ENCODE measurements at regions not wholly inside any gene's neighbourhood (a gene's known extent, or its start where the extent isn't known, plus 50 kb on each side); places are given as distances from the start of the nearest gene placed in this dataset.
"Not testable (repeated sequence)": the region's sequence is repeated elsewhere in the genome, so short reads cannot be mapped to it uniquely, and the experiment has no call there.

DNA sequence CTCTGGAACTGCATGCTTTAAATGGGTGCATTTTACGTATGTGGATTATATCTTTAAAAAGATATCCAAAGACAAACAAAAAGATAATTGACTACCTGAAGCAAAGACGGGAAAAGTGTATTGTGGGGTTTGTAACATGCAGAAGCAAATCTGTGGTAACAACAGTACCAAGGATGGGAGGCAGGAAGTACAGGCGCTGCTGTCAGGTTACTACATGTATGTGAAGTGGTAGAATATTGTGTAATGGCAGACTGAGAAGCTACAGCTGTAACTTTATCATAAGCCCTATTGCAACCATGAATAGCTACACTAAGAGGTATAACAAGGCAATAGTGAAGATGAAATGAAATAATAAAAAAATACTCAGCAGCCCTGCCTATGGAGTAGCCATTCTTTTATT, 192.7 kb downstream of the NPIPB11 start:
- WGBS, 2 donors = 57 to 70% methylated on average over 3 of the region's 3 CpGs

DNA sequence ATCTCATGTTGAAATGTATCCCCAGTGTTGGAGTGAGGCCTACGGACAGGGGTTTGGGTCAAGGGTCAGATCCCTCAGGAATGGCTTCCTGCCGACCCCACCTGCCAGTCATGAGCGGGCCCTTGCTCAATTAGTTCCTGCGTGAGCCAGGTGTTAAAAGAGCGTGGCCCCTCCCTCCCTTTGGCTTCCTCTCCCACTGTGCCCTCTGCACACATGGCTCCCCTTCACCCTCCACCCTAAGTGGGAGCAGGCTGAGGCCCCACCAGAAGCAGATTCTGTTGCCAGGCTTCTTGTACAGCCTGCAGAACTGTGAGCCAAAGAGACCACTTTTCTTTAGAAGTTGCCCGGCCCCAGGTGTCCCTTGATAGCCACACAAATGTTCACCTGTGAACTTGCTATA, 193.3 kb downstream of the NPIPB11 start:
- H3K9me3 ChIP-seq (ENCODE audit: control insufficient read depth in 2 of 2, insufficient read depth in 1 of 2, low read depth in 1 of 2, low read length in 1 of 2); H3K4me3 ChIP-seq (ENCODE audit: low read depth in 1 of 2, low read length in 2 of 2); H3K4me1 ChIP-seq (ENCODE audit: control insufficient read depth in 2 of 2, insufficient read depth in 2 of 2, low read length in 1 of 2); H3K27ac ChIP-seq (ENCODE audit: low read depth in 2 of 2, low read length in 1 of 2); H3K36me3 ChIP-seq (ENCODE audit: control insufficient read depth in 2 of 2, insufficient read depth in 2 of 2, low read length in 1 of 2); H3K27me3 ChIP-seq (ENCODE audit: control insufficient read depth in 1 of 2, insufficient read depth in 2 of 2, low read length in 2 of 2): not testable (repeated sequence)
- 85 to 87% methylated on average over 5 to 6 of the region's 6 CpGs for WGBS, 2 donors

More for the DNA sequence above, 192.7 kb downstream of the NPIPB11 start:
- H3K27me3 ChIP-seq (ENCODE audit: control insufficient read depth in 1 of 2, insufficient read depth in 2 of 2, low read length in 2 of 2); H3K27ac ChIP-seq (ENCODE audit: low read depth in 2 of 2, low read length in 1 of 2); H3K9me3 ChIP-seq (ENCODE audit: control insufficient read depth in 2 of 2, insufficient read depth in 1 of 2, low read depth in 1 of 2, low read length in 1 of 2); H3K4me3 ChIP-seq (ENCODE audit: low read depth in 1 of 2, low read length in 2 of 2); H3K36me3 ChIP-seq (ENCODE audit: control insufficient read depth in 2 of 2, insufficient read depth in 2 of 2, low read length in 1 of 2); H3K4me1 ChIP-seq (ENCODE audit: control insufficient read depth in 2 of 2, insufficient read depth in 2 of 2, low read length in 1 of 2): not testable (repeated sequence)

DNA sequence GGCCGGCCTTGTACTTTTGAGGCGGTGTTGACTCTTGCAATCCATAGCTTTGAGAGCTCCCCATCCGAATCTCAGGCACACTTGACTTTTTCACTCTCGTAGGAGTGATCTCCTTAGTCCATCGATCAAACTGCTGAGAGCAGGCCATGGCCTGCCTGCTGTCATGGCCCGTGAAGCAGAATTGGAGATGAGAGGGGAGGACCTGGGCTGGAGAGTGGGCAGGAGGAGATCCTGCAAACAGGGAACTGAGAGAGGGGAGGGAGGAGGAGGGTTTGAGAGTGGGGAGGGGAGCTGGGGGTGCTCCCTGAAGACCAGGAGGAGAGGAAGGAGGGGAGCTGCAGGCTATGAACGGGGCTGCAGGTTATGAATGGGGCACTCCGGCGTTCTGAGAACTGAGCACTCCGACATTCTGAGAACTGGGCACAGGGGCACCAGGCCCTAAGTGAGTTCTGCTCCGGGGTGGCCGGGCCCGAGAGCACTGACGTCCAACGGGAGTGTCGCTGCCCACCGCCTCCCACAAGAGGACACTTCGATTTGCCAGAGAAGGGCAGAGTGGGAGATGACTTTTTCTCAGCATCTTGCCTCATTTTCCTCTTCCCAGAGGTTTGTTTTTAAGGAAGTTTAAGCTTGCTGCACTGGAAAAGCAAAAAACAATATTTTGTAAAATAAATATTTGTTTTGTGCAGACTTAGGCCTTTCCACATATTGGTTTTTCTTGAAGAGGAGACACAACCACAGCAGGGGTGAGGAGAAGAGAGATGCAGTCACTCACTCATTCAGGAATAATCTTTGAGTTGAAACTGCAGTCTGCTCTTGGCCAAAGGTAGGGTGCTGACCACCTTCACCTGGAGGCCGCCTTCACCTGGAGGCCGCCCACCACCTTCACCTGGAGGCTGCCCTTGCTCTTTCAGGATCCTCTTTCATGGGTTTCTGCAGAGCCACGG, 194.2 kb downstream of the NPIPB11 start:
- H3K9me3 ChIP-seq (ENCODE audit: control insufficient read depth in 2 of 2, insufficient read depth in 1 of 2, low read depth in 1 of 2, low read length in 1 of 2); H3K4me1 ChIP-seq (ENCODE audit: control insufficient read depth in 2 of 2, insufficient read depth in 2 of 2, low read length in 1 of 2); H3K4me3 ChIP-seq (ENCODE audit: low read depth in 1 of 2, low read length in 2 of 2); H3K27me3 ChIP-seq (ENCODE audit: control insufficient read depth in 1 of 2, insufficient read depth in 2 of 2, low read length in 2 of 2); H3K27ac ChIP-seq (ENCODE audit: low read depth in 2 of 2, low read length in 1 of 2); H3K36me3 ChIP-seq (ENCODE audit: control insufficient read depth in 2 of 2, insufficient read depth in 2 of 2, low read length in 1 of 2): not testable (repeated sequence)
- WGBS, 2 donors = 79 to 86% methylated on average over 21 of the region's 21 CpGs

DNA sequence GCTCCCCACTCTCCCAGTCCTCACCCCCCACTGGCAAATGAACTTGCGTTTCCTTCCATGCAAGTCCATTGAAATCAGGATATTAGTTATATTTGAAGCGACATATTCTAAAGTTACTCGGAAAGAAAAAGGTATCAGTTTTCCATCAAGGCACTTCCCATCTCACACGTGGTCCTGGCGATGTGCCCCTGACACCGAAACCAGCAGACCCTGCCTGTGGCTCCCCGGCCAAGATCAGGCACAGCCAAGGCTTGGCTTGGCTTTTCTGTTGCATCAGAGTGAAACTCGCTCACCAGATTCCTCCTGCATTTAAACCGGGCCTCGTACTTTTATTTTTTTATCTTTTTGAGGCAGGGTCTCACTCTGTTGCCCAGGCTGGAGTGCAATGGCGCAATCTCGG, 195.1 kb downstream of the NPIPB11 start:
- not testable (repeated sequence) for H3K9me3 ChIP-seq (ENCODE audit: control insufficient read depth in 2 of 2, insufficient read depth in 1 of 2, low read depth in 1 of 2, low read length in 1 of 2)
- 88 to 90% methylated on average over 12 of the region's 12 CpGs for WGBS, 2 donors

DNA sequence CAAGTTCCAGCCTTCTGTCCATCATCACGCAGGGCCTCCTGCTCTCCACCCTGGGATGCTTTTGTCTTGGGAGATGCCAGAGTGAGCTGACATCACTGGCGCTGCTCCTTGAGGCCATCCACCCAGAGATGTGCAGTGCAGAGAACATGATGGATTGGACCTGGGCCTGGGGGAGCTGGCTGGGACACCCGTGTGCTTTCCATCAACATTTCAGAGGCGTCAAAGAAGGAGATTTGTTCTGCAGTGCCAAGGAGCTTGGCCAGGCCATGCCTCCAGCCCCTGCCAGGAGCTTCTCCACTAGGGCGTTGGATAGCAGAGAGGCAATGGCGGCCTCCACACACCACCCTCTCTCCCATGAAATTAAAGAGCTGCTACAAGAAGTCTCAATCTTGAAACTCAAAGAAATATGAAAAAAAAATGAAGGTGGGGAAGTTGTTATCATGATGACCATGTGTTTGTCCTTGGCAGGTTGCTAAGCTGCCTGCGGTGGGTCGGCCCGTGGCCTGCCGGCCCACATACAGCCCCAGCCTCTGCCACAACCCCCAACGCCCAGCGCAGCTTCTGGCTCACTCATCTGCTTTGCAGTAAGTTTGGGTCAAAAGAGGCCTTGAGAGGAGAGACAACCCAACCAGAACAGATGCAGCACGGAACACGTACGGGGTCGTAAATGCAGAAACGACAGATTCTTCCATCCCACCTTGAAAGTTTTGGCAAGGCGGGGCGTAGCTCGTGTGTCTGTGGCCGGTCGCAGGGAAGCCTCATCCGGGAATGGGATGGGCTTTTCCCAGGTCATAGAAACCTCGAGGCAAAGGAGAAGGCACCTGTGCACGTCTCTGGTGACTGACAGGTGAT, 196.0 kb downstream of the NPIPB11 start:
- not testable (repeated sequence) for H3K4me1 ChIP-seq (ENCODE audit: control insufficient read depth in 2 of 2, insufficient read depth in 2 of 2, low read length in 1 of 2); H3K27me3 ChIP-seq (ENCODE audit: control insufficient read depth in 1 of 2, insufficient read depth in 2 of 2, low read length in 2 of 2); H3K4me3 ChIP-seq (ENCODE audit: low read depth in 1 of 2, low read length in 2 of 2); H3K36me3 ChIP-seq (ENCODE audit: control insufficient read depth in 2 of 2, insufficient read depth in 2 of 2, low read length in 1 of 2); H3K9me3 ChIP-seq (ENCODE audit: control insufficient read depth in 2 of 2, insufficient read depth in 1 of 2, low read depth in 1 of 2, low read length in 1 of 2); H3K27ac ChIP-seq (ENCODE audit: low read depth in 2 of 2, low read length in 1 of 2)
- 88 to 90% methylated on average over 21 of the region's 25 CpGs for WGBS, 2 donors

More for the DNA sequence above, 195.1 kb downstream of the NPIPB11 start:
- not testable (repeated sequence) for H3K4me3 ChIP-seq (ENCODE audit: low read depth in 1 of 2, low read length in 2 of 2); H3K27me3 ChIP-seq (ENCODE audit: control insufficient read depth in 1 of 2, insufficient read depth in 2 of 2, low read length in 2 of 2); H3K27ac ChIP-seq (ENCODE audit: low read depth in 2 of 2, low read length in 1 of 2); H3K4me1 ChIP-seq (ENCODE audit: control insufficient read depth in 2 of 2, insufficient read depth in 2 of 2, low read length in 1 of 2); H3K36me3 ChIP-seq (ENCODE audit: control insufficient read depth in 2 of 2, insufficient read depth in 2 of 2, low read length in 1 of 2)

DNA sequence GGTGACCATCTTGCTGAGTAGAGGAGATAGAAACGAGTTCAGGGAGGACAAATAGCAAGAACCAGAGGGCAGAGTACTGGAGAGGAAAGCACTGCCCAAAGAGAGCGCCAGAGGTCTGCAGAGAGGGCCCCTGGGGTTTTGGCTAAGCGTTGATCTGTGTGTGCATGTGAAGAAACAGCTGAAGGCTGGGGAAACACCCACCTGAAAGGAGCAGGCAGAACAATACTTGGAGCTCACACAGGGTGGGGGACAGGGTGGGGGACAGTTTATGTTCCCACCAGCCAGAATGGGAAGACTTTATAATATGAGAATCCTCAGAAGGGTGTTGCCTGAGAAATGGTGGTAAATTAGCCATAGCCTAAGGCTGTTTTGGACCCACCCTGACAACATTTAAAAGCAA, 200.4 kb downstream of the NPIPB11 start:
- not testable (repeated sequence) for H3K27ac ChIP-seq (ENCODE audit: low read depth in 2 of 2, low read length in 1 of 2); H3K27me3 ChIP-seq (ENCODE audit: control insufficient read depth in 1 of 2, insufficient read depth in 2 of 2, low read length in 2 of 2); H3K4me1 ChIP-seq (ENCODE audit: control insufficient read depth in 2 of 2, insufficient read depth in 2 of 2, low read length in 1 of 2); H3K9me3 ChIP-seq (ENCODE audit: control insufficient read depth in 2 of 2, insufficient read depth in 1 of 2, low read depth in 1 of 2, low read length in 1 of 2); H3K36me3 ChIP-seq (ENCODE audit: control insufficient read depth in 2 of 2, insufficient read depth in 2 of 2, low read length in 1 of 2); H3K4me3 ChIP-seq (ENCODE audit: low read depth in 1 of 2, low read length in 2 of 2)
- WGBS, 2 donors = 73 to 82% methylated on average over 3 of the region's 3 CpGs

DNA sequence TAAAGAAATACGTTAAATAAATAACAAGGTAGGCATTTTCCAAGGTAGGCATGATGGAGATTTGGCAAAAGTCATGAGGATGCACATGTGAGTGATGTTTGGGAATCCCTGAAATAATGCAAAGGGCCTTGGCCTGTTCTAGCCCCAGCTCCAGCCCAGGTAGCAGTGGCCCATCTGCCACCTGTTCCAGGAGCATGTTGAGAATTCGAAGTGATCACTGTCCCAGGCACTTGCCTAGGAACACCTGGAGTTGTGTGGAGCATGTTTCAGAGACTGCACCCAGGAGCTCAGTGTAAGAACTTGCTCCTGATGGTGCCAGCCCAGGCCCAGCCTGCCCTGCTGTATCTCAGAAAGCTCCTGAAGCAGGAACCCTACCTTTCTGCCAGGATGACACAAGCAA, 201.4 kb downstream of the NPIPB11 start:
- not testable (repeated sequence) for H3K4me3 ChIP-seq (ENCODE audit: low read depth in 1 of 2, low read length in 2 of 2); H3K9me3 ChIP-seq (ENCODE audit: control insufficient read depth in 2 of 2, insufficient read depth in 1 of 2, low read depth in 1 of 2, low read length in 1 of 2); H3K4me1 ChIP-seq (ENCODE audit: control insufficient read depth in 2 of 2, insufficient read depth in 2 of 2, low read length in 1 of 2); H3K27me3 ChIP-seq (ENCODE audit: control insufficient read depth in 1 of 2, insufficient read depth in 2 of 2, low read length in 2 of 2); H3K36me3 ChIP-seq (ENCODE audit: control insufficient read depth in 2 of 2, insufficient read depth in 2 of 2, low read length in 1 of 2); H3K27ac ChIP-seq (ENCODE audit: low read depth in 2 of 2, low read length in 1 of 2)
- 83 to 95% methylated on average over 2 of the region's 2 CpGs for WGBS, 2 donors

DNA sequence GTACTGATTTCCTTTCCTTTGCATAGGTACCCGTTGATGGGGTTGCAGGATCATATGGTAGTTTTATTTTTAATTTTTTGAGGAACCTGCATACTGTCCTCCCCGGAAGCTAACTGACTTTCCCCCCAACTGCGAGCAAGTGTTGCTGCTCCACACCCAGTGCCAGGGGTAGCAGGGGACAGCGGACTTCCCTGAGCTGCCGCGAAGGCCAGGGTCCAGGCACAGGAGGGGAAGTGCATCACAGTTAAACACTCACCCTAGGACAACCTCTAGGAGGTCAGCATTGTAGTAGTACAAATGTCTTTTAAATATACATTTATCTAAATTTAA, 201.7 kb downstream of the NPIPB11 start:
- Histone ChIP-seq H3K27me3 (ENCODE audit: control insufficient read depth in 1 of 2, insufficient read depth in 2 of 2, low read length in 2 of 2) (no peaks in the 10 kb centered on the region), H3K27ac (ENCODE audit: low read depth in 2 of 2, low read length in 1 of 2) (no peak overlapping the region), H3K4me3 (ENCODE audit: low read depth in 1 of 2, low read length in 2 of 2) (no peak overlapping the region), H3K4me1 (ENCODE audit: control insufficient read depth in 2 of 2, insufficient read depth in 2 of 2, low read length in 1 of 2) (peaks cover 0 to 2% of the 10 kb centered on the region in 2 donors), H3K36me3 (ENCODE audit: control insufficient read depth in 2 of 2, insufficient read depth in 2 of 2, low read length in 1 of 2) (no peaks in the 10 kb centered on the region), H3K9me3 (ENCODE audit: control insufficient read depth in 2 of 2, insufficient read depth in 1 of 2, low read depth in 1 of 2, low read length in 1 of 2) (no peaks in the 10 kb centered on the region)
- WGBS, 2 donors = 75 to 85% methylated on average over 6 of the region's 6 CpGs

DNA sequence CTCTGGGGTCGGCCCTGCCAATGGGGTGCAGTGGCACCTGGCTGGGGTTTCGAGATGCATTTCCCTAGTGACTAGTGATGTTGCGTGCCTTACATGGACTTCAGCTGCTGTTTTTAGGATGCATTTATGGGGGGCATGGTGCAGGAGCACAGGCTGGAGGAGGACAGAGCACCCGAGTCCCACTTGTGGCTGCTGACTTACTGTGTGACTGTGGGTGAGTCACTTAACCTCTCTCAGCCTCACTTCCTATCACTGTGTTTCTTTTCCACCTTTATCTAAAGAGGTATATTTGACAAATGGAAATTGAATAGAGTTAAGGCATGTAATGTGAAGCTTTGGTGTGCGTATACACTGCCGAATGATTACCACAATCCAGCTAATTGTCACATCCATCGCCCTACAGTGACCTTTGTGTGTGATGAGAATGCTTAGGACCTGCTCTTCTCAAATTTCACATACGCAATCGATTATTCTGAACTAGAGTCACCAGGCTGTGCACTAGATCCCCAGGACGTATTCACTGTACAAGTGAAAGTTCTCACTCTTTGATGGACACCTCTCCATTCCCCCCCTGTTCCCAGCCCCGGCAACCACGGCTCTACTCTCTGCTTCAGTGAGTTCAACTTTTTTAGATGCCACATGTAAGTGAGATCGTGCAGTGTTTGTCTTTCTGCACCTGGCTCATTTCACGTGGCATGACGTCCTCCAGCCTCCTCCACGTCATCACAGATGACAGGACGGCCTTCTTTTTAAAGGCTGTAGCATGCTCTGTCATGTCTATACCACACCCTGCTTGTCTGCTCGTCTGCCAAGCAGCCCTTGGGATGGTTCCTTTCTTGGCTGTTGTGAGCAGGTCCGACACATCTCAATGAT, 202.3 kb downstream of the NPIPB11 start:
- not testable (repeated sequence) for H3K4me3 ChIP-seq (ENCODE audit: low read depth in 1 of 2, low read length in 2 of 2); H3K9me3 ChIP-seq (ENCODE audit: control insufficient read depth in 2 of 2, insufficient read depth in 1 of 2, low read depth in 1 of 2, low read length in 1 of 2); H3K36me3 ChIP-seq (ENCODE audit: control insufficient read depth in 2 of 2, insufficient read depth in 2 of 2, low read length in 1 of 2); H3K27ac ChIP-seq (ENCODE audit: low read depth in 2 of 2, low read length in 1 of 2); H3K27me3 ChIP-seq (ENCODE audit: control insufficient read depth in 1 of 2, insufficient read depth in 2 of 2, low read length in 2 of 2); H3K4me1 ChIP-seq (ENCODE audit: control insufficient read depth in 2 of 2, insufficient read depth in 2 of 2, low read length in 1 of 2)
- WGBS, 2 donors = 65 to 71% methylated on average over 18 to 19 of the region's 19 CpGs

Data from esophagus (tissue), 2 donors.